ENCODE measurements at regions not wholly inside any gene's neighbourhood (a gene's known extent, or its start where the extent isn't known, plus 50 kb on each side); places are given as distances from the start of the nearest gene placed in this dataset.
"Not testable (repeated sequence)": the region's sequence is repeated elsewhere in the genome, so short reads cannot be mapped to it uniquely, and the experiment has no call there.

DNA sequence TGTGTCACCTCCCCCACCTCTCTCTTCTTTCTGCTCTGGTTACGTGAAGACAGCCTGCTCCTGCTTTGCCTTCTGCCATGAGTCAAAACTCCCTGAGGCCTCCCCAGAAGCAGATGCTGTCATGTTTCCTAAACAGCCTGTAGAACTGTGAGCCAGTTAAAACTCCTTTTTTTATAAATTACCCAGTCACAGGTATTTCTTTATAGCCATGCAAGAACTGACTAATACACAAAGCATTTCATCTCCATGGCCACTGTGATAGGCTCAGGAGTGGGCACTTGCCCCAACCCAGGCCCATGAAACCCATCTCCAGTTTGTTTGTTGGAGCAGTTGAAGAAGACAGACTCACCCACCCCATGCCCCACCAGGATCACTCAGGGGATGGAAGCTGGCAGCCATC, 253.3 kb upstream of the ISX start:
- Histone ChIP-seq H3K4me1 (replicated peaks) (no peaks in the 10 kb centered on the region), H3K36me3 (no peaks in the 10 kb centered on the region), H3K27me3 (replicated peaks) (no peaks in the 10 kb centered on the region), H3K27ac (no peak overlapping the region), H3K9me3 (replicated peaks) (no peaks in the 10 kb centered on the region), H3K4me3 (no peak overlapping the region)
- DNase-seq (ENCODE audit: low read depth in 1 of 2, low spot score in 2 of 2), result peak in 1 of 2 experiments; percentile 6

DNA sequence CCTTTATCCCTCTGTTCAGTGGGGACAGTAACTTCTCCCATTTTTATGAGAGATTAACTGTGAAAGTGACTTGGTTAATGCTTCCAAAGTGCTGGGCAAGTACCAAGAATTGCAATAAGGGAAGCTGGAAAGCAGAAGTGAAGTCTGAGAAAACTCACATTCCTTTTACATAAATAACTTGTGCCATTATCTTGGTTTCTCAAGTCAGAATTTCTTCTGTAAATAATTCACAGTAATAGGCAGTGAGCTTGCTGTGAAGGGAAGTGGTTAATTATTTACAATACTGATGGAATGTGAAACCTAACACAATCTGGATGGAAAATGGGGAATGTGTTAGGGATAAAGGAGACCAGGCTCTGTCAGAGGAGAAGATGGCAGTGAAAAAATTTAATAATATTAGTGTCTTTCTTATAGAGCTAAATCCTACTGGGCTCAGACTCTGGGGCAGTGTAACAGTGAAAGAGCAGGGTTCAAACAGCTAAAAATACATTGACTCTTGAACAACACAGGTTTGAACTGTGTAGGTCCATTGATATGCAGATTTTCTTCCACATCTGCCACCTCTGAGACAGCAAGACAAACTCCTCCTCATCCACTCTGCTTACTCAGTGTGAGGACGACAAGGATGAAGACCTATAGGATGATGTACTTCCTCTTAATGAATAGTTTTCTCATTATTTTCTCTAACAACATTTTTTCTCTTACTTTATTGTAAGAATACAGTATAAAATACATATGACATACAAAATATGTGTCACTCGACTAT, 251.5 kb upstream of the ISX start:
- no peaks in the 10 kb centered on the region for H3K27me3 ChIP-seq (replicated peaks)
- no peak overlapping the region for H3K4me3 ChIP-seq
- H3K9me3 ChIP-seq (replicated peaks), result no peaks in the 10 kb centered on the region
- no peaks in the 10 kb centered on the region for H3K4me1 ChIP-seq (replicated peaks)
- no peak overlapping the region for H3K27ac ChIP-seq
- DNase-seq (ENCODE audit: low read depth in 1 of 2, low spot score in 2 of 2), result no peak
- H3K36me3 ChIP-seq, result no peaks in the 10 kb centered on the region

DNA sequence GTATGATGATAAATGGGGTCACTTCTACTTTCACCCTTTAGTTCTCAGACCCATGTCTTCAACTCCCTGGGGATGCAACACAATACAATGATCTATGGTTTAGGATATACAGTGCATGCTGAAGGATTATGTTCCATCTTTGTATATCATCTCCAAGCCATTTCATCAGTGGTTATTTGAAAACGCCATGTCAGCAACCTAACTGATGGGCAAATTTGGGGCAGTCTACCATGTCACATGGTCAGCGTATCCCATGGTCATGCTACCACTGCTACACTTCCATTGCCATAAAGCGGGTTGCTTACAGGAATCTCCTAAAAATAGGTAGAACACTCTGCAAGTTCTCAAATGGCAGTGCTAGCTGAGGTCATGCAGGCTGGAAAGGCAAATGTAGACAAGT, 236.5 kb upstream of the ISX start:
- Histone ChIP-seq H3K27ac (no peak overlapping the region), H3K27me3 (replicated peaks) (no peaks in the 10 kb centered on the region), H3K9me3 (replicated peaks) (no peaks in the 10 kb centered on the region), H3K4me3 (no peak overlapping the region), H3K4me1 (replicated peaks) (no peaks in the 10 kb centered on the region), H3K36me3 (no peaks in the 10 kb centered on the region)
- no peak for DNase-seq (ENCODE audit: low read depth in 1 of 2, low spot score in 2 of 2)

DNA sequence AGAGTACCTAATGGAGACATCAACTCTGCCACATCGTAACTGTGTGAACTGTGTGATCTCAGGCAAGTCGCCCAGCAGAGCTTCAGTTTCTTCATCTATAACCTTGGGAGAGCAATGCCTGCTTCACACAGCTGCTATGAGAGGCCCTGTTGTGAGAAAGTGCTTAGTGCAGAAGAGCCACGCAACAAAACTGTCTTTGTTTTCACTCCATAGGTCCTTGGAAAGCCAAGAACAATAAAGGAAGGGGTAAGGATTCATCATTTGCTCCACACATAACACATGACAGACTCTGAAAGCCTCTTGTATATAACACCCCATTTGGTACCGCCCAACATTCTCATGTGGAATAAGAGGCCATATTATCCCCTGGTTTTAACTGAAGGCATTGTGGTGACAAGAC, 231.9 kb upstream of the ISX start:
- H3K27me3 ChIP-seq (replicated peaks), result no peaks in the 10 kb centered on the region
- H3K4me3 ChIP-seq, result no peak overlapping the region
- no peaks in the 10 kb centered on the region for H3K36me3 ChIP-seq
- no peaks in the 10 kb centered on the region for H3K4me1 ChIP-seq (replicated peaks)
- H3K9me3 ChIP-seq (replicated peaks), result no peaks in the 10 kb centered on the region
- no peak overlapping the region for H3K27ac ChIP-seq
- DNase-seq (ENCODE audit: low read depth in 1 of 2, low spot score in 2 of 2), result no peak

DNA sequence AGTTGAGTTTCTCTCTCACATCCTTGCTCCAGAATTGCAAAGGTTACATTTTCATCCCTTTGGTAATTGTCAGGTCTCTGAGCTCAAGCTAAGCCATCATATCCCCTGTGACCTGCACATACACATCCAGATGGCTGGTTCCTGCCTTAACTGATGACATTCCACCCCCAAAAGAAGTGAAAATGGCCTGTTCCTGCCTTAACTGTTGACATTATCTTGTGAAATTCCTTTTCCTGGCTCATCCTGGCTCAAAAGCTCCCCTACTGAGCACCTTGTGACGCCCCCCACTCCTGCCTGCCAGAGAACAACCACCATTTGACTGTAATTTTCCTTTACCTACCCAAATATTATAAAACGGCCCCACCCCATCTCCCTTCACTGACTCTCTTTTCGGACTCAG, 231.4 kb upstream of the ISX start:
- not testable (repeated sequence) for H3K36me3 ChIP-seq; H3K9me3 ChIP-seq (replicated peaks); H3K27me3 ChIP-seq (replicated peaks); H3K27ac ChIP-seq; H3K4me1 ChIP-seq (replicated peaks); H3K4me3 ChIP-seq; DNase-seq (ENCODE audit: low read depth in 1 of 2, low spot score in 2 of 2)

DNA sequence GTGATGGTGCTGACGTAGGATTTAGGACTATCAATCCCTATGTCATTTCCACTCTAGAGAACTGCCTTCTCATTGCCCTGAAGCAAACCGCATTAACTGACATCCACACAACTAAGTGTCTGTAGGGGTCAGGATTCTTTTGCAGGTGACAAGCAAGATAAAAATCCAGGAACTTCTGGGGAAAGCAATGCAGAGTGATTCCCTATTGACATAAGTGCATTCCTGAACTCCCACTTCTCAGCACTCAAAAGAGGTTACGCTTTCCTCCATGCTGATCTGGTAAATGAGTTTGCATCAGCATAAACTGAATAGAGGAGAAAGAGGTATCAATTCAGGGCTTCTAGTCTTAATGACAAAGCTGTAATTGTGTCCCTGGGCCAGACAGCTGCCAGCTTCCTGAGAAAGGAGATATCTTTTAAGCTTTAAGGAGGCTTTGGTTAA, 224.6 kb upstream of the ISX start:
- H3K27me3 ChIP-seq (replicated peaks), result 0 out of 2 replicates have a peak, but pooled peaks cover 4% of the 10 kb centered on the region

DNA sequence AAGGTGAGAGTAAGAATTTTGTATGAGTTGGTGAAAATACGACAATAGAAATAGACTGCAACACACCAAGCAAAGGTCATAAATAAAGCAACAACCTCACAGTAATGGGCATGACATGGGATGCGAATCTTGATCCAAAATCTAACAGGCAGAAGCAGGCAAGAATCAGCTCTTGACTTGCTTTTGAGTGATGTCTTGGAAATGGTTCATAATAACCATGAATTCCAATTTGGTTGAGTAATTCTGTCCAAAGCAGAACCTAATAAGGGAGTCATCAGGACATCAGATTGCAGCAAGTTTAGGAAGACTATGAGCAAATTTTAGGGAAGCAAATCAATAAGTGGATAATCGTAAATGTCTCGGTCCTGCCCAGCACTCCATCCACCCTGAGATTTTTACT, 224.0 kb upstream of the ISX start:
- Histone ChIP-seq H3K9me3 (replicated peaks) (no peaks in the 10 kb centered on the region), H3K27me3 (replicated peaks) (0 out of 2 replicates have a peak, but pooled peaks cover 4% of the 10 kb centered on the region), H3K36me3 (no peaks in the 10 kb centered on the region), H3K27ac (no peak overlapping the region), H3K4me3 (no peak overlapping the region), H3K4me1 (replicated peaks) (no peaks in the 10 kb centered on the region)
- DNase-seq (ENCODE audit: low read depth in 1 of 2, low spot score in 2 of 2), result no peak

More for the DNA sequence above, 224.6 kb upstream of the ISX start:
- H3K9me3 ChIP-seq (replicated peaks), result no peaks in the 10 kb centered on the region
- H3K36me3 ChIP-seq, result no peaks in the 10 kb centered on the region
- H3K4me1 ChIP-seq (replicated peaks), result no peaks in the 10 kb centered on the region
- H3K27ac ChIP-seq, result no peak overlapping the region
- no peak for DNase-seq (ENCODE audit: low read depth in 1 of 2, low spot score in 2 of 2)
- H3K4me3 ChIP-seq, result no peak overlapping the region

DNA sequence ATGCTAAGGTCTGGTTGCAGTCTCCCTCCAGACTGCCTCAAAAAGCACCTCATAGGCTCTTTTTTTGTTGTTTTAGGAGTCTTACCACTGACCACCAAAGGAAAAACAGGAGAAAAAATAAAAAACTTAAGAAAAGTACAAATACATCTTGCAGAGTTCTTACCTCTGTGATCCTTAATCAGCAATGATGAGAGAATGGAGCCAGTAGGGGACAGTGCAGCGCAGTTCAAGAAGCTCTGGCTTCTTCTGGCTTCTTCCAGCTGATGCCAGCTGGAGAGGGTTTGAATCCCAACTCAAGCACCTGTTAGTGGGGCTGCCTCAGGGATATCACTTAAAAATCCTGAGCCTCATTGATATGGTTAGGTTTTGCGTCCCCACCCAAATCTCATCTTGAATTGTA, 223.3 kb upstream of the ISX start:
- Histone ChIP-seq H3K27me3 (replicated peaks) (0 out of 2 replicates have a peak, but pooled peaks cover 4% of the 10 kb centered on the region), H3K9me3 (replicated peaks) (no peaks in the 10 kb centered on the region), H3K4me1 (replicated peaks) (no peaks in the 10 kb centered on the region), H3K36me3 (no peaks in the 10 kb centered on the region), H3K27ac (no peak overlapping the region), H3K4me3 (no peak overlapping the region)
- no peak for DNase-seq (ENCODE audit: low read depth in 1 of 2, low spot score in 2 of 2)

DNA sequence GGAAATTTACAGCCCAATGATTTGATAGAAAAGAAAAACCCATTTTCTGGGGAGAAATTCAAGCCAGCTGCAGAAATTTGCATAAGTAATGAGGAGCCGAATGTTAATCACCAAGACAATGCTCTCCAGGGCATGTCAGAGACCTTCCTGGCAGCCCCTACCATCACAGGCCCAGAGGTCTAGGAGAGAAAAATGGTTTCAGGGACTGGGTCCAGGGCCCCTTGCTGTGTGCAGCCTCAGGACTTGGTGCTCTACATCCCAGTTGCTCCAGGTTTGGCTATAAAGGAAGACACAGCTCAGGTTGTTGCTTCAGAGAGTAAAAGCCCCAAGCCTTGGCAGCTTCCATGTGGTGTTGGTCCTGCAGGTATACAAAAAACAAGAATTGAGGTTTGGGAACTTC, 222.2 kb upstream of the ISX start:
- H3K36me3 ChIP-seq; DNase-seq (ENCODE audit: low read depth in 1 of 2, low spot score in 2 of 2); H3K4me1 ChIP-seq (replicated peaks); H3K27me3 ChIP-seq (replicated peaks); H3K4me3 ChIP-seq; H3K9me3 ChIP-seq (replicated peaks); H3K27ac ChIP-seq: not testable (repeated sequence)

DNA sequence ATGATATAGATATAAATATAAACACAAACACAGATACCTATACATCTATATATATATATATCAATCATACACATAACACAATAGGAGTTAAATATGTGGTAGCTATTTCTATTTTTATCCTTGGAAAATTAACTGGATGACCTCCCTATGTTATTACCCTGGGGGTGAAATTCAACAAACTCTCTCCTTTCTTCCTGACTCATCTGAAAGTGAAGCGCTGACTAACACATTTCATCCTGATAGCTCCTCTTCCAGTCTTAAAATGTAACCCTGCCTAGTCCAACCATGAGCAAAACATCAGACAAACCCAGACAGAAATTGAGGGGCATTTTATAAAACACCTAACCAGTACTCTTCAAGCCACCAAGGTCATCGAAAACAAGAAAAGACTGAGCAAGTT, 220.6 kb upstream of the ISX start:
- DNase-seq (ENCODE audit: low read depth in 1 of 2, low spot score in 2 of 2), result no peak
- H3K4me3 ChIP-seq, result no peak overlapping the region
- H3K27ac ChIP-seq, result no peak overlapping the region
- no peaks in the 10 kb centered on the region for H3K9me3 ChIP-seq (replicated peaks)
- H3K4me1 ChIP-seq (replicated peaks), result no peaks in the 10 kb centered on the region
- H3K27me3 ChIP-seq (replicated peaks), result 0 out of 2 replicates have a peak, but pooled peaks cover 4% of the 10 kb centered on the region
- no peaks in the 10 kb centered on the region for H3K36me3 ChIP-seq

DNA sequence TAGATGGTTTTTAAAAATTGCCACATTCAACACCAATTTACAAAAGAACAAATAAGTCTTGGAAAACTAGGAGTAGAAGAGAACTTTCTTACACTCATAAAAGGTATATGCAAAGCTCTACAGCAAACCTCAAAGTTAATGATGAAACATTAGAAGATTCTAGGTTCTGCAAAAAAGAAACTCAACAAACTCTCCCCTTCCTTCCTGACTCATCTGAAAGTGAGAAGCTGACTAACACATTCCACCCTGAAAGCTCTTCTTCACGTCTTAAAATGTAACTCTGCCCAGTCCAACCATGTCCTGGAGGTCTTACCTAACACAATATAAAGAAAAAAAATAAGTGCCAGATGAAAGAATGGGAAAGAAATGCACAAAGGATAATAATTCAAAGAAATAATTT, 218.9 kb upstream of the ISX start:
- H3K27me3 ChIP-seq (replicated peaks), result 0 out of 2 replicates have a peak, but pooled peaks cover under 1% of the 10 kb centered on the region
- H3K27ac ChIP-seq, result no peak overlapping the region

DNA sequence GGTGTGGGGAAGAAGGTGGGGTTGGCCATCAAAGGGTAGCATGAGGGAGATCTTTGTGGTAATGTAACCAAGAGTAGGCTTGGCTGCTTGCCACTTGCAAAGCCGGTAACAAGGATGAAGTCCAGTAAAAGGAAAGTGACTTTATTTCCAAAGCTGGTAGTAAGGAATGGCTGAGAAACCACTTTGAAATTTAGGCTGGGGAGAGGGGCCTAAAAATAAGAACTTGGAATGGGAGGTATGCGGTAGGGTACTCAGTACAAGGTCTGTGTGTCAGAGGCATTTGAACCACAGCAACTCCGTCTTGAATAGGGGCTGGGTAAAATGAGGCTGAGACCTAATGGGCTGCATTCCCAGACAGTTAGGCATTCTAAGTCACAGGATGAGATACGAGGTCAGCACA, 216.0 kb upstream of the ISX start:
- Histone ChIP-seq H3K9me3 (replicated peaks) (no peaks in the 10 kb centered on the region), H3K27ac (no peak overlapping the region), H3K4me1 (replicated peaks) (no peaks in the 10 kb centered on the region), H3K4me3 (no peak overlapping the region), H3K36me3 (no peaks in the 10 kb centered on the region), H3K27me3 (replicated peaks) (no peaks in the 10 kb centered on the region)
- DNase-seq (ENCODE audit: low read depth in 1 of 2, low spot score in 2 of 2), result no peak

More for the DNA sequence above, 218.9 kb upstream of the ISX start:
- Histone ChIP-seq H3K4me3 (no peak overlapping the region), H3K4me1 (replicated peaks) (no peaks in the 10 kb centered on the region), H3K36me3 (no peaks in the 10 kb centered on the region), H3K9me3 (replicated peaks) (no peaks in the 10 kb centered on the region)
- no peak for DNase-seq (ENCODE audit: low read depth in 1 of 2, low spot score in 2 of 2)

DNA sequence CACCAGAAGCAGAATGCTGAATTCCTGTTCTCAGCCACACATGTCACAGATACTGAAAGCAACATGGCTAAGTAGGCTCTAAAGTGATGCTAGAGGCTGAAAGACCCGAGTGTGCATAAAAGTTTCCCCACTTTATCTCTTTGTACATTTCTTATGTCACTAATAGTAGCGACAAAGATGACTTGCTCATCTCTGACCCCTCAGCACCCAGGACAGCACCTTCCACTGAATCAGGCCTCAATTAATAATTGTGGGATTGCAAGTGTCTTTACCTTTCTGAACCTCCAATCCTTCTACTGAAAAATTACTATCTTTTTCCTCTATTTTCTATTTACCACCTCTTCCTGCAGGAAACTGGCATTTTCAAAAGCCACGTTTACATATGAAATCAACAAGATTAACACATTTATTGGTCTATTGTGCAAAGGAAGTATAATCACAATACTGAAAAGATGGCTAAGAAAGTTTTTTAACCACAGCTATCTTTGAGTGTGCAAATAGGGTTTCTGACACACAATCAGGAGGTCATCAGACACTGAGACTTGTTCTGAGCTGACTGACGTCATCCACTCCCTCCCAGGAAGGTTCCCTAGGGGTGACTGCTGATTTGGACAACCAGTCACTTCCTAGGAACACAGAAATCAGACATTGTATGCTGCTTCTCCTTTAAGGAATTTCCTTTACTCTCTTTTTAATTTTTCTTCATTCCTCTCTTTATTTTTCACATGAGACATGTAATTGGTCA, 213.9 kb upstream of the ISX start:
- Histone ChIP-seq H3K4me3 (no peak overlapping the region), H3K36me3 (no peaks in the 10 kb centered on the region), H3K4me1 (replicated peaks) (no peaks in the 10 kb centered on the region), H3K27ac (no peak overlapping the region), H3K27me3 (replicated peaks) (no peaks in the 10 kb centered on the region), H3K9me3 (replicated peaks) (no peaks in the 10 kb centered on the region)
- DNase-seq (ENCODE audit: low read depth in 1 of 2, low spot score in 2 of 2), result no peak

DNA sequence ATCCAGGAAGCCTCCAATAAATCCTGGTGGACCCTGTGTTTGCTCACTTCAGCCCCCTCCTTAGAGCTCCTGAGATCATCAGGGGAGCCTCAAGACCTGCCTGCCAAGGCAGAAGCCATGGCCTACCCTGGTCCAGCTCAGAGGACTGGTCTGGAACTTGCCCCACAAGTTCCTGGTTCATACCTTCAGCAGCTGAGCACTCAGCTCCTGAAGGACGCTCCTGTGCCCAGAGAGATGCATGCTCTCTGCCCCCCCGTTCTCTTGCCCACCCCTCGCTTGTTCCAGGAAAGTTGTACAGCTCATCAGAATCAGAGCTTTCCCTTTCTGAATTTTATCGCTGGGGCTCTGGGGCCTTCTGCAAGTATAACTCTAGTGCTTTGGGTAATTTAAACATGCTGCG, 210.5 kb upstream of the ISX start:
- DNase-seq (ENCODE audit: low read depth in 1 of 2, low spot score in 2 of 2), result no peak
- no peaks in the 10 kb centered on the region for H3K4me1 ChIP-seq (replicated peaks)
- H3K4me3 ChIP-seq, result no peak overlapping the region
- 0 out of 2 replicates have a peak, but pooled peaks cover 2% of the 10 kb centered on the region for H3K9me3 ChIP-seq (replicated peaks)
- no peaks in the 10 kb centered on the region for H3K36me3 ChIP-seq
- H3K27ac ChIP-seq, result no peak overlapping the region
- no peaks in the 10 kb centered on the region for H3K27me3 ChIP-seq (replicated peaks)
